ENCODE measurements at regions not wholly inside any gene's neighbourhood (a gene's known extent, or its start where the extent isn't known, plus 50 kb on each side); places are given as distances from the start of the nearest gene placed in this dataset.

DNA sequence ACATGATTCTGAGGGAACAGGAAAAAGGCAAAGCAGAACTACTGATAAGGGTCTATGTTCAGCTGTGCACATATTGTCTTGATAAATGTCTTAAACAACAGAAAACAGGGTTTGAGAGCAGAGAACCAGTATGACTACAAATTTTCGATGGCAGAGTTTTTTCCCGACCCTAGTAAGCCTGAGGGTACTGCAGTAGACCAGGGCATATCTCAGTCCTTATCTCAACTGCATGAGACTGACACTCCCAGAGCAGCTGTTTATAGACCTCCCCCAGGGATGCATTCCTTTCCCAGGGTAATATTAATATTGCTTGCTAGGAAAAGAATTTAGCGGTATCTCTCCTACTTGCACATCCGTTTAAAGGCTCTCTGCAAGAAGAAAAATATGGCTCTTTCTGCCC, 1176.8 kb upstream of the ADGRB3 start:
- no peak overlapping the region for H3K27ac ChIP-seq (ENCODE audit: low read depth in 2 of 2, low read length in 2 of 2)

DNA sequence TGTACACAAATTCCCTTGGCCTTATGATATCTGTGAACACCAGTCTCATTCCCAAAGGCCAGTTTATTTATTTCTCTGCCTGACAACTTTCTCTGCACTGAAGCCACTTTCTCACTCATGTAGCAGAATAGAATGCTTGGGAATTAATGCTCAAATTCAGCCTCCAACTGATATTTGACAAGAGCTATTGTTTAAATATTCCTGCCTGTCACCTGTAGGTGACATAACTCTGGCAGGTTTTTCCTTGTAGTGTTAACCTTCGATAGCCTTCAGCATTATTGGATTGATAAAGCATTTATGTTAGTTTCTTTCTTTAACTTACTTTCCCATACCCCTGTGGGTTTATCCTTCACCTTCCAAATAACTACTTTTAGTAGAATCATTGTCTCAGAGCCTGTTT, 1183.2 kb upstream of the ADGRB3 start:
- H3K9ac ChIP-seq (ENCODE audit: low read length in 3 of 3) = no peak overlapping the region
- intact Hi-C loops (cut with DNase I) = no loop called here
- H3K9me3 ChIP-seq (ENCODE audit: control insufficient read depth in 2 of 3, insufficient read depth in 1 of 3, low read length in 3 of 3) = peaks cover 0 to 4% (median 0%) of the 10 kb centered on the region in 3 donors
- DNase-seq (no peak), FAIRE-seq (no peak)
- no peaks in the 10 kb centered on the region for H3K27me3 ChIP-seq (ENCODE audit: control insufficient read depth, insufficient read depth, low read length)
- H3K36me3 ChIP-seq (ENCODE audit: control insufficient read depth in 2 of 3, insufficient read depth in 3 of 3, low read length in 3 of 3) = no peaks in the 10 kb centered on the region
- H3K27ac ChIP-seq (ENCODE audit: low read depth in 2 of 2, low read length in 2 of 2) = no peak overlapping the region
- TF ChIP-seq, protein P1, sequence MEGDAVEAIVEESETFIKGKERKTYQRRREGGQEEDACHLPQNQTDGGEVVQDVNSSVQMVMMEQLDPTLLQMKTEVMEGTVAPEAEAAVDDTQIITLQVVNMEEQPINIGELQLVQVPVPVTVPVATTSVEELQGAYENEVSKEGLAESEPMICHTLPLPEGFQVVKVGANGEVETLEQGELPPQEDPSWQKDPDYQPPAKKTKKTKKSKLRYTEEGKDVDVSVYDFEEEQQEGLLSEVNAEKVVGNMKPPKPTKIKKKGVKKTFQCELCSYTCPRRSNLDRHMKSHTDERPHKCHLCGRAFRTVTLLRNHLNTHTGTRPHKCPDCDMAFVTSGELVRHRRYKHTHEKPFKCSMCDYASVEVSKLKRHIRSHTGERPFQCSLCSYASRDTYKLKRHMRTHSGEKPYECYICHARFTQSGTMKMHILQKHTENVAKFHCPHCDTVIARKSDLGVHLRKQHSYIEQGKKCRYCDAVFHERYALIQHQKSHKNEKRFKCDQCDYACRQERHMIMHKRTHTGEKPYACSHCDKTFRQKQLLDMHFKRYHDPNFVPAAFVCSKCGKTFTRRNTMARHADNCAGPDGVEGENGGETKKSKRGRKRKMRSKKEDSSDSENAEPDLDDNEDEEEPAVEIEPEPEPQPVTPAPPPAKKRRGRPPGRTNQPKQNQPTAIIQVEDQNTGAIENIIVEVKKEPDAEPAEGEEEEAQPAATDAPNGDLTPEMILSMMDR (IDR thresholded peaks at IDR 0.05; ENCODE audit: borderline replicate concordance, extremely low read depth, insufficient read depth) = no peak
- H3K4me1 ChIP-seq (ENCODE audit: control insufficient read depth in 2 of 3, insufficient read depth in 2 of 3, low read depth in 1 of 3, low read length in 3 of 3) = no peaks in the 10 kb centered on the region
- H3K4me3 ChIP-seq (ENCODE audit: low read length in 3 of 3) = no peak overlapping the region

More for the DNA sequence above, 1176.8 kb upstream of the ADGRB3 start:
- intact Hi-C loops (cut with DNase I) = no loop called here
- H3K9me3 ChIP-seq (ENCODE audit: control insufficient read depth in 2 of 3, insufficient read depth in 1 of 3, low read length in 3 of 3) = peaks cover 0 to 20% (median 3%) of the 10 kb centered on the region in 3 donors
- DNase-seq = no peak
- H3K27me3 ChIP-seq (ENCODE audit: control insufficient read depth, insufficient read depth, low read length) = no peaks in the 10 kb centered on the region
- no peaks in the 10 kb centered on the region for H3K36me3 ChIP-seq (ENCODE audit: control insufficient read depth in 2 of 3, insufficient read depth in 3 of 3, low read length in 3 of 3)
- H3K4me3 ChIP-seq (ENCODE audit: low read length in 3 of 3) = no peak overlapping the region
- no peak for FAIRE-seq
- TF ChIP-seq, protein P1 (IDR thresholded peaks at IDR 0.05; ENCODE audit: borderline replicate concordance, extremely low read depth, insufficient read depth) = no peak
- H3K4me1 ChIP-seq (ENCODE audit: control insufficient read depth in 2 of 3, insufficient read depth in 2 of 3, low read depth in 1 of 3, low read length in 3 of 3) = no peaks in the 10 kb centered on the region
- no peak overlapping the region for H3K9ac ChIP-seq (ENCODE audit: low read length in 3 of 3)

DNA sequence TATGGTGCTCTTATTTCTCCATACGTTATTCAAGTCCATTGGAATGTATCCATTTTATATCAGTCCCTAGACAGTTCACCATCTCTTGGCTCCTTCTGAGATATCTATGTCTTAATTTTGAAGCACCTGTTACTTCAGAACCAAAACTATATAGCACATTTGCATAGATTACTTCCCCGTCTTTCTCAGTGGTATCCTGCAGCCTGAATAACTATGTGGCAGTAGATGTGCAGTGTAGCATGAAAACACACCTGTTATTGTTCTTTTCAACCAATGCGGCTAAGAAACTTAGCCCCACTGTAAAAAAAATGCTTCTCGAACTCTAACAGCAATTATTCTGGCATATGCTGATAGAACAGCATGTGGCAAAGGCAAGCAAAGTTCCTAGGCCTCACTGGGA, 1184.4 kb upstream of the ADGRB3 start:
- Histone ChIP-seq H3K27ac (ENCODE audit: low read depth in 2 of 2, low read length in 2 of 2) (no peak overlapping the region), H3K4me1 (ENCODE audit: control insufficient read depth in 2 of 3, insufficient read depth in 2 of 3, low read depth in 1 of 3, low read length in 3 of 3) (no peaks in the 10 kb centered on the region), H3K36me3 (ENCODE audit: control insufficient read depth in 2 of 3, insufficient read depth in 3 of 3, low read length in 3 of 3) (no peaks in the 10 kb centered on the region), H3K9me3 (ENCODE audit: control insufficient read depth in 2 of 3, insufficient read depth in 1 of 3, low read length in 3 of 3) (no peaks in the 10 kb centered on the region), H3K9ac (ENCODE audit: low read length in 3 of 3) (no peak overlapping the region), H3K4me3 (ENCODE audit: low read length in 3 of 3) (no peak overlapping the region), H3K27me3 (ENCODE audit: control insufficient read depth, insufficient read depth, low read length) (no peaks in the 10 kb centered on the region)
- no peak for FAIRE-seq
- TF ChIP-seq, protein P1 (IDR thresholded peaks at IDR 0.05; ENCODE audit: borderline replicate concordance, extremely low read depth, insufficient read depth) = no peak
- intact Hi-C loops (cut with DNase I) = no loop called here
- no peak for DNase-seq

DNA sequence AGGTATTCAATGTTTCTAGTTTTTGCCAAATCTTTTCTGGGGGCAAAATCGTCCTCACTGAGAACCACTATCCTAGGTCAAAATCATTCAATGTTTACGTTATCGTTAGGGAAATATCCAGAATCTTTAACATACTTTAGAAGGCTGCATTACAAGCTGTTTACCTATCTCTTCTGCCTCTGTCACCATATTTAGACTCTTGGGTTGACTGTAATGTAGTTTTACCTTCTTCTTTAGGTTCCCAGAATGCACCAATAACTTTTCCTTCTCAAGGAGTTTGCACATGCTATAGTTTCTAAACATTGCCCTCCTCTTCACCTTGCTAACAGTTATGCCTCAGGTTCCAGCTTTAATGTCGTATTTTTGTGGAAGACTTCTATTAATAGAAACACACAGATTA, 1185.5 kb upstream of the ADGRB3 start:
- TF ChIP-seq, protein P1 (IDR thresholded peaks at IDR 0.05; ENCODE audit: borderline replicate concordance, extremely low read depth, insufficient read depth) = no peak
- no peaks in the 10 kb centered on the region for H3K27me3 ChIP-seq (ENCODE audit: control insufficient read depth, insufficient read depth, low read length)
- intact Hi-C loops (cut with DNase I) = no loop called here
- no peak overlapping the region for H3K27ac ChIP-seq (ENCODE audit: low read depth in 2 of 2, low read length in 2 of 2)
- H3K9ac ChIP-seq (ENCODE audit: low read length in 3 of 3) = no peak overlapping the region
- DNase-seq = no peak
- no peaks in the 10 kb centered on the region for H3K9me3 ChIP-seq (ENCODE audit: control insufficient read depth in 2 of 3, insufficient read depth in 1 of 3, low read length in 3 of 3)
- H3K4me1 ChIP-seq (ENCODE audit: control insufficient read depth in 2 of 3, insufficient read depth in 2 of 3, low read depth in 1 of 3, low read length in 3 of 3) = no peaks in the 10 kb centered on the region
- H3K36me3 ChIP-seq (ENCODE audit: control insufficient read depth in 2 of 3, insufficient read depth in 3 of 3, low read length in 3 of 3) = no peaks in the 10 kb centered on the region
- no peak overlapping the region for H3K4me3 ChIP-seq (ENCODE audit: low read length in 3 of 3)
- FAIRE-seq = no peak
